ENCODE measurements at regions not wholly inside any gene's neighbourhood (a gene's known extent, or its start where the extent isn't known, plus 50 kb on each side); places are given as distances from the start of the nearest gene placed in this dataset.
A peak's percentile ranks its signal among the peaks of the same experiment; 100 is the strongest.

DNA sequence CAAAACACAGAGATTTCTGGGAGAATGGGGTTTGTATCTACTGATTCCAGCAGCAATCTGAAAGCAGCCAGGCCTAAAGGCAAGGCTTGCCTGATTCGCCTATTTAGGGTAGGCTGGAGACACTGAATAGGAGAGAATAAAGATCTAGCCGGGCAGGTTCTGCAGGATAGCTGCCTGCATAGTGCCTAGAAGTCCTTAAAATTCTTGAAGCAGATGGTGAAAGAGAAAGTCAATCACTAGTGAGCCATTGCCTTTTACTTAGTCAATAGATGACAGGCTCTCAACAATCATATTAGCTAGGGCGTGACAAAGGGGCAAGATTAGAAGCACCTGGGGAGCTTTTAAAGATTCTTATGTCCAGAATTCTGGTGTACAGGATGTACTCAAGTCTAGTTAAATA, 522.7 kb downstream of the HTR1A start:
- Histone ChIP-seq H3K4me1 (no peaks in the 10 kb centered on the region), H3K27me3 (no peaks in the 10 kb centered on the region), H3K27ac (no peak overlapping the region), H3K9me3 (no peaks in the 10 kb centered on the region), H3K4me3 (no peak overlapping the region), H3K36me3 (no peaks in the 10 kb centered on the region)
- in situ Hi-C loops (cut with MboI; ENCODE audit: low pct_ligation_motif_present in 1 of 4, low pct_unique_long_range_greater_than_20kb in 1 of 4, low sequenced_read_pairs in 3 of 4), result no loop called here
- intact Hi-C loops (cut with DNase I; ENCODE audit: low total_unique reads), result no loop called here
- TF ChIP-seq CTCF (IDR thresholded peaks at IDR 0.05) (no peak), POLR2A (IDR thresholded peaks at IDR 0.05) (no peak), POLR2AphosphoS5 (IDR thresholded peaks at IDR 0.05) (no peak), EP300 (IDR thresholded peaks at IDR 0.05; ENCODE audit: low read depth) (no peak)
- DNase-seq, result no peak
- 40 to 60% methylated on average over 1 to 3 of the region's 3 CpGs for WGBS, 2 donors (ENCODE audit: low coverage in 1 of 2)

- no peaks in the 10 kb centered on the region for H3K36me3 ChIP-seq
- in situ Hi-C loops (cut with MboI; ENCODE audit: low pct_ligation_motif_present in 1 of 4, low pct_unique_long_range_greater_than_20kb in 1 of 4, low sequenced_read_pairs in 3 of 4), result loop anchor here in 3 of 4 donors (10.0 to 25.0 kb wide), 2 partner anchors 553 to 555 kb away; partner anchors contain the start of gene HTR1A (in 3 of the 3)
- 69 to 71% methylated on average over 4 of the region's 4 CpGs for WGBS, 2 donors (ENCODE audit: low coverage in 1 of 2)
Measured at GRCh38 chr5:63409737-63410136, 552.5 kb downstream of the HTR1A start.

DNA sequence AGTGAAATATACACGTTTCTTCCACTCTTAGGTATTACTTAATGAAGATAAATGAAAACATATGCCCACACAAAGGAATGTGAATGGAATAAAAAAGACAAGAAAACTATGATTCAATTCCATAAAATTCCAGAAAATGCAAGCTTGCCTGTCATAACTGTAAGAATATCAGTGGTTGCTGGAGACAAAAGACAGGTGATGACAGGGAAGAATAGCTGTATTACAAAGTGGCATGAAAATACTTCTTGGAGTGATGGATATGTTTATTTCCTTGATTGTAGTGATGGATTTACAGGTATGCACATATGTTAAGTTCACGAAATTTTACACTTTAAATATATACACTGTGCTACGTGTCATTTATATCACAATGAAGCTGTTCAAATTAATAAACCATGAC, 553.3 kb downstream of the HTR1A start:
- Histone ChIP-seq H3K36me3 (no peaks in the 10 kb centered on the region), H3K27me3 (no peaks in the 10 kb centered on the region), H3K27ac (no peak overlapping the region), H3K4me1 (no peaks in the 10 kb centered on the region), H3K9me3 (no peaks in the 10 kb centered on the region), H3K4me3 (no peak overlapping the region)
- intact Hi-C loops (cut with DNase I; ENCODE audit: low total_unique reads) (no loop called here), in situ Hi-C loops (cut with MboI; ENCODE audit: low pct_ligation_motif_present in 1 of 4, low pct_unique_long_range_greater_than_20kb in 1 of 4, low sequenced_read_pairs in 3 of 4) (loop anchor here in 3 of 4 donors (10.0 to 25.0 kb wide), 2 partner anchors 553 to 556 kb away; partner anchors contain the start of gene HTR1A (in 3 of the 3))
- 56 to 60% methylated on average over 2 to 3 of the region's 3 CpGs for WGBS, 2 donors (ENCODE audit: low coverage in 1 of 2)
- TF ChIP-seq POLR2A (IDR thresholded peaks at IDR 0.05) (no peak), EP300 (IDR thresholded peaks at IDR 0.05; ENCODE audit: low read depth) (no peak), CTCF (IDR thresholded peaks at IDR 0.05) (no peak), POLR2AphosphoS5 (IDR thresholded peaks at IDR 0.05) (no peak)
- no peak for DNase-seq

More at GRCh38 chr5:63409737-63410136, 552.5 kb downstream of the HTR1A start:
- H3K4me1 ChIP-seq, result no peaks in the 10 kb centered on the region
- H3K4me3 ChIP-seq, result no peak overlapping the region
- no peak for DNase-seq
- TF ChIP-seq EP300 (IDR thresholded peaks at IDR 0.05; ENCODE audit: low read depth), result no peak
- no peak for TF ChIP-seq POLR2A (IDR thresholded peaks at IDR 0.05)
- no peak for TF ChIP-seq POLR2AphosphoS5 (IDR thresholded peaks at IDR 0.05)
- no peak for TF ChIP-seq CTCF (IDR thresholded peaks at IDR 0.05)
- H3K27me3 ChIP-seq, result no peaks in the 10 kb centered on the region
- intact Hi-C loops (cut with DNase I; ENCODE audit: low total_unique reads), result no loop called here
- H3K27ac ChIP-seq, result no peak overlapping the region
- no peaks in the 10 kb centered on the region for H3K9me3 ChIP-seq

- intact Hi-C loops (cut with DNase I; ENCODE audit: low total_unique reads) (no loop called here), in situ Hi-C loops (cut with MboI; ENCODE audit: low pct_ligation_motif_present in 1 of 4, low pct_unique_long_range_greater_than_20kb in 1 of 4, low sequenced_read_pairs in 3 of 4) (loop anchor here in 3 of 4 donors (10.0 to 25.0 kb wide), 2 partner anchors 561 to 563 kb away; partner anchors contain the start of gene HTR1A (in 3 of the 3))
- H3K27me3 ChIP-seq, result no peaks in the 10 kb centered on the region
- DNase-seq, result peak; percentile 41
- H3K9me3 ChIP-seq, result no peaks in the 10 kb centered on the region
- H3K4me1 ChIP-seq, result no peaks in the 10 kb centered on the region
- no peak overlapping the region for H3K4me3 ChIP-seq
- WGBS, 2 donors (ENCODE audit: low coverage in 1 of 2), result 40% methylated on average over 7 of the region's 7 CpGs
- H3K36me3 ChIP-seq, result no peaks in the 10 kb centered on the region
- no peak overlapping the region for H3K27ac ChIP-seq
- TF ChIP-seq POLR2A (IDR thresholded peaks at IDR 0.05) (no peak), CTCF (IDR thresholded peaks at IDR 0.05) (peak; percentile 40 to 55 (median 52))
Measured at GRCh38 chr5:63401436-63402046, 560.7 kb downstream of the HTR1A start.

Data from transverse colon (tissue), 4 donors.